H1 (cell line): ENCODE measurements at regions not wholly inside any gene's neighbourhood (a gene's known extent, or its start where the extent isn't known, plus 50 kb on each side); places are given as distances from the start of the nearest gene placed in this dataset.

ENCODE experiments used
- BRCA1 ChIP-seq: IDR thresholded peaks from 2 replicates; pipeline ENCODE4 v1.6.1; 2012; ENCODE audit warnings: low read depth, low read length, improper control_type of control experiment
- CHD2 ChIP-seq: IDR thresholded peaks from 2 replicates; pipeline ENCODE4 v1.6.1; 2012; ENCODE audit warnings: low read length, improper control_type of control experiment
- KDM1A ChIP-seq: fragments of 200-600, 300-600 bp; sonication (generic); IDR thresholded peaks from 2 replicates; pipeline ENCODE4 v1.7.1; 2016; ENCODE audit warnings: mild to moderate bottlenecking, low read length, borderline replicate concordance
- KDM4A ChIP-seq: IDR thresholded peaks from one replicate; pipeline ENCODE4 v1.7.1; 2012; ENCODE audit warnings: low read depth, mild to moderate bottlenecking, moderate library complexity, low read length, inconsistent platforms; ENCODE audit not compliant: severe bottlenecking
- KDM5A ChIP-seq: fragments of 200-600 bp; IDR thresholded peaks from 2 replicates; pipeline ENCODE4 v1.7.1; 2012; ENCODE audit warnings: mild to moderate bottlenecking, low read length, inconsistent platforms, mixed read lengths
- POLR2AphosphoS5 ChIP-seq: IDR thresholded peaks from 2 replicates; pipeline ENCODE4 v1.6.1; 2011; ENCODE audit warnings: low read depth, low read length
- SAP30 ChIP-seq: fragments of 300-600 bp; sonication (generic); IDR thresholded peaks from 2 replicates; pipeline ENCODE4 v1.7.1; 2012; ENCODE audit warnings: low read length, moderate library complexity, mild to moderate bottlenecking, inconsistent platforms; ENCODE audit not compliant: insufficient read depth, insufficient replicate concordance
- SRF ChIP-seq: IDR thresholded peaks from 2 replicates; pipeline ENCODE4 v1.6.1; 2011; ENCODE audit warnings: mild to moderate bottlenecking, low read depth, low read length, moderate library complexity
- SUZ12 ChIP-seq: fragments of 200-600 bp; sonication (generic); IDR thresholded peaks from 2 replicates; pipeline ENCODE4 v1.6.1; 2012; ENCODE audit warnings: mild to moderate bottlenecking, inconsistent platforms, low read length, moderate library complexity, mixed read lengths
- TAF1 ChIP-seq: IDR thresholded peaks from 2 replicates; pipeline ENCODE4 v1.6.1; 2011; ENCODE audit warnings: mild to moderate bottlenecking, low read depth, low read length
- TEAD4 ChIP-seq: IDR thresholded peaks from 2 replicates; pipeline ENCODE4 v1.6.1; 2012; ENCODE audit warnings: low read depth, low read length, inconsistent platforms, mixed read lengths
- TF ChIP-seq, protein P1 (sequence below): fragments of 300-600 bp; sonication (generic); IDR thresholded peaks from 2 replicates; pipeline ENCODE4 v1.7.1; 2012; ENCODE audit warnings: low read length, moderate library complexity, mild to moderate bottlenecking, inconsistent platforms; ENCODE audit not compliant: insufficient replicate concordance

- TF ChIP-seq, protein P1, sequence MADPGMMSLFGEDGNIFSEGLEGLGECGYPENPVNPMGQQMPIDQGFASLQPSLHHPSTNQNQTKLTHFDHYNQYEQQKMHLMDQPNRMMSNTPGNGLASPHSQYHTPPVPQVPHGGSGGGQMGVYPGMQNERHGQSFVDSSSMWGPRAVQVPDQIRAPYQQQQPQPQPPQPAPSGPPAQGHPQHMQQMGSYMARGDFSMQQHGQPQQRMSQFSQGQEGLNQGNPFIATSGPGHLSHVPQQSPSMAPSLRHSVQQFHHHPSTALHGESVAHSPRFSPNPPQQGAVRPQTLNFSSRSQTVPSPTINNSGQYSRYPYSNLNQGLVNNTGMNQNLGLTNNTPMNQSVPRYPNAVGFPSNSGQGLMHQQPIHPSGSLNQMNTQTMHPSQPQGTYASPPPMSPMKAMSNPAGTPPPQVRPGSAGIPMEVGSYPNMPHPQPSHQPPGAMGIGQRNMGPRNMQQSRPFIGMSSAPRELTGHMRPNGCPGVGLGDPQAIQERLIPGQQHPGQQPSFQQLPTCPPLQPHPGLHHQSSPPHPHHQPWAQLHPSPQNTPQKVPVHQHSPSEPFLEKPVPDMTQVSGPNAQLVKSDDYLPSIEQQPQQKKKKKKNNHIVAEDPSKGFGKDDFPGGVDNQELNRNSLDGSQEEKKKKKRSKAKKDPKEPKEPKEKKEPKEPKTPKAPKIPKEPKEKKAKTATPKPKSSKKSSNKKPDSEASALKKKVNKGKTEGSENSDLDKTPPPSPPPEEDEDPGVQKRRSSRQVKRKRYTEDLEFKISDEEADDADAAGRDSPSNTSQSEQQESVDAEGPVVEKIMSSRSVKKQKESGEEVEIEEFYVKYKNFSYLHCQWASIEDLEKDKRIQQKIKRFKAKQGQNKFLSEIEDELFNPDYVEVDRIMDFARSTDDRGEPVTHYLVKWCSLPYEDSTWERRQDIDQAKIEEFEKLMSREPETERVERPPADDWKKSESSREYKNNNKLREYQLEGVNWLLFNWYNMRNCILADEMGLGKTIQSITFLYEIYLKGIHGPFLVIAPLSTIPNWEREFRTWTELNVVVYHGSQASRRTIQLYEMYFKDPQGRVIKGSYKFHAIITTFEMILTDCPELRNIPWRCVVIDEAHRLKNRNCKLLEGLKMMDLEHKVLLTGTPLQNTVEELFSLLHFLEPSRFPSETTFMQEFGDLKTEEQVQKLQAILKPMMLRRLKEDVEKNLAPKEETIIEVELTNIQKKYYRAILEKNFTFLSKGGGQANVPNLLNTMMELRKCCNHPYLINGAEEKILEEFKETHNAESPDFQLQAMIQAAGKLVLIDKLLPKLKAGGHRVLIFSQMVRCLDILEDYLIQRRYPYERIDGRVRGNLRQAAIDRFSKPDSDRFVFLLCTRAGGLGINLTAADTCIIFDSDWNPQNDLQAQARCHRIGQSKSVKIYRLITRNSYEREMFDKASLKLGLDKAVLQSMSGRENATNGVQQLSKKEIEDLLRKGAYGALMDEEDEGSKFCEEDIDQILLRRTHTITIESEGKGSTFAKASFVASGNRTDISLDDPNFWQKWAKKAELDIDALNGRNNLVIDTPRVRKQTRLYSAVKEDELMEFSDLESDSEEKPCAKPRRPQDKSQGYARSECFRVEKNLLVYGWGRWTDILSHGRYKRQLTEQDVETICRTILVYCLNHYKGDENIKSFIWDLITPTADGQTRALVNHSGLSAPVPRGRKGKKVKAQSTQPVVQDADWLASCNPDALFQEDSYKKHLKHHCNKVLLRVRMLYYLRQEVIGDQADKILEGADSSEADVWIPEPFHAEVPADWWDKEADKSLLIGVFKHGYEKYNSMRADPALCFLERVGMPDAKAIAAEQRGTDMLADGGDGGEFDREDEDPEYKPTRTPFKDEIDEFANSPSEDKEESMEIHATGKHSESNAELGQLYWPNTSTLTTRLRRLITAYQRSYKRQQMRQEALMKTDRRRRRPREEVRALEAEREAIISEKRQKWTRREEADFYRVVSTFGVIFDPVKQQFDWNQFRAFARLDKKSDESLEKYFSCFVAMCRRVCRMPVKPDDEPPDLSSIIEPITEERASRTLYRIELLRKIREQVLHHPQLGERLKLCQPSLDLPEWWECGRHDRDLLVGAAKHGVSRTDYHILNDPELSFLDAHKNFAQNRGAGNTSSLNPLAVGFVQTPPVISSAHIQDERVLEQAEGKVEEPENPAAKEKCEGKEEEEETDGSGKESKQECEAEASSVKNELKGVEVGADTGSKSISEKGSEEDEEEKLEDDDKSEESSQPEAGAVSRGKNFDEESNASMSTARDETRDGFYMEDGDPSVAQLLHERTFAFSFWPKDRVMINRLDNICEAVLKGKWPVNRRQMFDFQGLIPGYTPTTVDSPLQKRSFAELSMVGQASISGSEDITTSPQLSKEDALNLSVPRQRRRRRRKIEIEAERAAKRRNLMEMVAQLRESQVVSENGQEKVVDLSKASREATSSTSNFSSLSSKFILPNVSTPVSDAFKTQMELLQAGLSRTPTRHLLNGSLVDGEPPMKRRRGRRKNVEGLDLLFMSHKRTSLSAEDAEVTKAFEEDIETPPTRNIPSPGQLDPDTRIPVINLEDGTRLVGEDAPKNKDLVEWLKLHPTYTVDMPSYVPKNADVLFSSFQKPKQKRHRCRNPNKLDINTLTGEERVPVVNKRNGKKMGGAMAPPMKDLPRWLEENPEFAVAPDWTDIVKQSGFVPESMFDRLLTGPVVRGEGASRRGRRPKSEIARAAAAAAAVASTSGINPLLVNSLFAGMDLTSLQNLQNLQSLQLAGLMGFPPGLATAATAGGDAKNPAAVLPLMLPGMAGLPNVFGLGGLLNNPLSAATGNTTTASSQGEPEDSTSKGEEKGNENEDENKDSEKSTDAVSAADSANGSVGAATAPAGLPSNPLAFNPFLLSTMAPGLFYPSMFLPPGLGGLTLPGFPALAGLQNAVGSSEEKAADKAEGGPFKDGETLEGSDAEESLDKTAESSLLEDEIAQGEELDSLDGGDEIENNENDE = no peak
- TF ChIP-seq SRF = no peak
- TF ChIP-seq SAP30 = no peak
- TF ChIP-seq KDM4A = no peak
- no peak for TF ChIP-seq CHD2
- no peak for TF ChIP-seq BRCA1
- no peak for TF ChIP-seq KDM1A
- no peak for TF ChIP-seq KDM5A
- no peak for TF ChIP-seq POLR2AphosphoS5
- TF ChIP-seq SUZ12 = no peak
- TF ChIP-seq TAF1 = no peak
- TF ChIP-seq TEAD4 = no peak
These were observed 401.7 kb downstream of the IRS2 start (continued) for GRCh38 chr13:109384491-109385241.
